ENCODE measurements at regions not wholly inside any gene's neighbourhood (a gene's known extent, or its start where the extent isn't known, plus 50 kb on each side); places are given as distances from the start of the nearest gene placed in this dataset.
"Not testable (repeated sequence)": the region's sequence is repeated elsewhere in the genome, so short reads cannot be mapped to it uniquely, and the experiment has no call there.

GRCh38 chr22:48782326-48782725 lies 1045.3 kb downstream of the BRD1 start:
- DNase-seq = no peak

- no peak for DNase-seq
These were observed 1045.8 kb downstream of the BRD1 start for GRCh38 chr22:48781868-48782267.

- no peak for DNase-seq
These were observed 1046.3 kb downstream of the BRD1 start for GRCh38 chr22:48781391-48781790.

- DNase-seq = no peak
These were observed 1046.9 kb downstream of the BRD1 start for GRCh38 chr22:48780597-48781277.

GRCh38 chr22:48779661-48780596 lies 1047.7 kb downstream of the BRD1 start:
- no peak for DNase-seq

- no peak for DNase-seq
These were observed 1048.4 kb downstream of the BRD1 start for GRCh38 chr22:48779211-48779643.

GRCh38 chr22:48778308-48779195 lies 1049.1 kb downstream of the BRD1 start:
- no peak for DNase-seq

GRCh38 chr22:48772286-48772907 lies 1055.3 kb downstream of the BRD1 start:
- DNase-seq = no peak

GRCh38 chr22:48765595-48765994 lies 1062.1 kb downstream of the BRD1 start:
- no peak for DNase-seq

GRCh38 chr22:48761546-48761945 lies 1066.1 kb downstream of the BRD1 start:
- no peak for DNase-seq

GRCh38 chr22:48760481-48761390 lies 1066.9 kb downstream of the BRD1 start:
- DNase-seq = no peak

GRCh38 chr22:48758881-48759875 lies 1068.5 kb downstream of the BRD1 start:
- DNase-seq = no peak

GRCh38 chr22:48757985-48758561 lies 1069.6 kb downstream of the BRD1 start:
- DNase-seq = no peak

- DNase-seq = no peak
These were observed 1070.1 kb downstream of the BRD1 start for GRCh38 chr22:48757581-48757980.

GRCh38 chr22:48757135-48757534 lies 1070.5 kb downstream of the BRD1 start:
- not testable (repeated sequence) for DNase-seq

- no peak for DNase-seq
These were observed 1071.2 kb downstream of the BRD1 start for GRCh38 chr22:48756146-48757111.

- no peak for DNase-seq
These were observed 1072.4 kb downstream of the BRD1 start for GRCh38 chr22:48755059-48755949.
